T-cell (primary cell): ENCODE measurements at regions not wholly inside any gene's neighbourhood (a gene's known extent, or its start where the extent isn't known, plus 50 kb on each side); places are given as distances from the start of the nearest gene placed in this dataset.
"Not testable (repeated sequence)": the region's sequence is repeated elsewhere in the genome, so short reads cannot be mapped to it uniquely, and the experiment has no call there.

ENCODE experiments used
- ATAC-seq, 4 experiments: fragments of 200-7000 bp in 3 of 4; fragments of 150-1000 bp in 1 of 4; cut with Tn5 transposase; replicated peaks in 1 of 4; 1 replicate in 3 of 4; 2 replicates in 1 of 4; pipeline ENCODE4 v1.10.0; 2021; ENCODE audit warnings: moderate library complexity in 3 of 4, mild to moderate bottlenecking in 2 of 4, moderate number of reproducible peaks in 1 of 4
- CTCF ChIA-PET, 2 donors: fragments of 300-600 bp; sonication (Branson Sonifier 250); formaldehyde crosslinking; loops; one replicate each; lab custom pipeline; 2022; ENCODE audit warnings: antibody characterized with exemption in 2 of 2; lab: Charles Lee
- POLR2A ChIA-PET, 2 donors: fragments of 300-600 bp; sonication (Branson Sonifier 250); formaldehyde crosslinking; loops; one replicate each; lab custom pipeline; 2022; ENCODE audit warnings: antibody characterized with exemption in 2 of 2; lab: Charles Lee
- DNase-seq, 35 experiments: peaks; one replicate each; pipeline versions ENCODE4 v3.0.0 to v3.0.0-alpha.2; 2013 to 2023
- H3K27ac ChIP-seq: one replicate; pipeline ENCODE4 v1.5.1; 2013; ENCODE audit warnings: low read length
- H3K27me3 ChIP-seq, 2 experiments: replicated peaks in 1 of 2; 1 replicate in 1 of 2; 2 replicates in 1 of 2; pipeline versions ENCODE4 v1.6.1 to v1.7.0; 2013; ENCODE audit warnings: low read length in 1 of 2, mixed read lengths in 1 of 2; ENCODE audit not compliant: control insufficient read depth in 2 of 2, insufficient read depth in 2 of 2; ENCODE audit errors: extremely low read depth in 1 of 2
- H3K36me3 ChIP-seq, 2 donors: 1 replicate in 1 of 2; 2 replicates in 1 of 2; pipeline versions ENCODE4 v1.6.1 to v1.7.0; 2013; ENCODE audit warnings: low read length in 1 of 2; ENCODE audit not compliant: control insufficient read depth in 2 of 2, insufficient read depth in 1 of 2; ENCODE audit errors: extremely low read depth in 1 of 2
- H3K4me1 ChIP-seq, 2 experiments: 1 replicate in 1 of 2; 2 replicates in 1 of 2; pipeline versions ENCODE4 v1.6.1 to v1.7.0; 2013; ENCODE audit warnings: low read length in 2 of 2, mixed read lengths in 1 of 2; ENCODE audit not compliant: insufficient read depth in 2 of 2, control insufficient read depth in 1 of 2; ENCODE audit errors: extremely low read depth in 1 of 2
- H3K4me3 ChIP-seq, 2 donors: 1 replicate in 1 of 2; 2 replicates in 1 of 2; pipeline versions ENCODE4 v1.5.1 to v1.7.0; 2013; ENCODE audit warnings: mild to moderate bottlenecking in 2 of 2, low read length in 1 of 2, moderate library complexity in 1 of 2; ENCODE audit not compliant: control insufficient read depth in 1 of 2; ENCODE audit errors: extremely low read depth in 1 of 2
- H3K9me3 ChIP-seq: 2 replicates; pipeline ENCODE4 v1.7.0; 2013
- H3K27ac Mint-ChIP-seq, 2 donors: one replicate each; pipeline ENCODE4 v1.8.0; 2020 to 2021; ENCODE audit warnings: mild to moderate bottlenecking in 2 of 2, mixed read lengths in 2 of 2
- H3K27me3 Mint-ChIP-seq, 2 donors: one replicate each; pipeline ENCODE4 v1.8.0; 2021 to 2022; ENCODE audit warnings: mixed read lengths in 2 of 2
- H3K36me3 Mint-ChIP-seq: one replicate; pipeline ENCODE4 v1.8.0; 2021; ENCODE audit warnings: mixed read lengths
- H3K4me1 Mint-ChIP-seq, 3 donors: one replicate each; pipeline ENCODE4 v1.8.0; 2020 to 2022; ENCODE audit warnings: mixed read lengths in 3 of 3, mild to moderate bottlenecking in 1 of 3
- H3K4me3 Mint-ChIP-seq, 3 donors: one replicate each; pipeline ENCODE4 v1.8.0; 2020 to 2022; ENCODE audit warnings: mild to moderate bottlenecking in 3 of 3, mixed read lengths in 3 of 3, moderate library complexity in 3 of 3
- H3K9me3 Mint-ChIP-seq, 3 donors: one replicate each; pipeline ENCODE4 v1.8.0; 2020 to 2022; ENCODE audit warnings: mixed read lengths in 3 of 3
- WGBS: methylation state at CpG from one replicate; pipeline ENCODE4 v1.1.5; 2013; ENCODE audit warnings: missing lambda C conversion rate; ENCODE audit not compliant: insufficient coverage; 5-methylcytosine and 5-hydroxymethylcytosine counted together

- H3K27ac Mint-ChIP-seq, result no peak overlapping the region
- no peaks in the 10 kb centered on the region for H3K36me3 Mint-ChIP-seq
- Histone ChIP-seq H3K27ac (no peak overlapping the region), H3K4me3 (no peak overlapping the region), H3K27me3 (peaks cover 0 to 2% of the 10 kb centered on the region in 2 experiments), H3K9me3 (no peaks in the 10 kb centered on the region), H3K36me3 (no peaks in the 10 kb centered on the region), H3K4me1 (no peaks in the 10 kb centered on the region)
- ChIA-PET CTCF (no interaction called here), POLR2A (no interaction called here)
- no peaks in the 10 kb centered on the region for H3K9me3 Mint-ChIP-seq
- peaks cover 0 to 7% of the 10 kb centered on the region in 2 donors for H3K27me3 Mint-ChIP-seq
- WGBS, result 94% methylated on average over 2 of the region's 4 CpGs
- H3K4me3 Mint-ChIP-seq, result no peak overlapping the region
- ATAC-seq (no peak), DNase-seq (no peak)
- no peaks in the 10 kb centered on the region for H3K4me1 Mint-ChIP-seq
Observed at GRCh38 chrX:40373025-40373424, 207.7 kb upstream of the ATP6AP2 start.

DNA sequence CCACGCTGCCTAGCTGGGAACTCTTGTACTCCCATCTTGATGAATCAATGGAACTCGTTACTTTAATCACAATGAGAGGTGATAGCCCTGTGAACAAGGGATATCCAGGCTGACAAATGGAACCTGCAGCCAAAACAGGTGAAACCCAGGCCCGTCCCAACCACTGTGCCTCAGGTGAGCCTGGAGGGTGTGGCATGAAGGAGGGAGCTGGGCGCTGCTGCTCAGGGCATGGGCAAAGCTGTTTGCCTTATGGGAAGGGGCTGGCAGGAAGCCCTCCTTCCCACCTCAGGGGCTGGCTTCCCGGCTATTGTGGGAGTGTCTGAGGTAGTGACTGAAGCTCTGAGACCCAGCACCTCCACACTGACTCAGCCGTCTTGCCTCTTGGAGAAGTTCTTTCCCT is 209.4 kb upstream of the ATP6AP2 start:
- ChIA-PET CTCF (no interaction called here), POLR2A (no interaction called here)
- DNase-seq (no peak), ATAC-seq (no peak)
- H3K27me3 Mint-ChIP-seq, result peaks cover 0 to 9% of the 10 kb centered on the region in 2 donors
- H3K9me3 ChIP-seq, result no peaks in the 10 kb centered on the region
- no peak overlapping the region for H3K4me3 ChIP-seq
- H3K9me3 Mint-ChIP-seq, result no peaks in the 10 kb centered on the region
- no peaks in the 10 kb centered on the region for H3K36me3 Mint-ChIP-seq
- H3K4me3 Mint-ChIP-seq, result no peak overlapping the region
- peaks cover 0 to 2% of the 10 kb centered on the region in 2 experiments for H3K27me3 ChIP-seq
- no peak overlapping the region for H3K27ac ChIP-seq
- no peak overlapping the region for H3K27ac Mint-ChIP-seq
- H3K36me3 ChIP-seq, result no peaks in the 10 kb centered on the region
- WGBS, result 80% methylated on average over 1 of the region's 6 CpGs
- no peaks in the 10 kb centered on the region for H3K4me1 Mint-ChIP-seq
- H3K4me1 ChIP-seq, result no peaks in the 10 kb centered on the region

DNA sequence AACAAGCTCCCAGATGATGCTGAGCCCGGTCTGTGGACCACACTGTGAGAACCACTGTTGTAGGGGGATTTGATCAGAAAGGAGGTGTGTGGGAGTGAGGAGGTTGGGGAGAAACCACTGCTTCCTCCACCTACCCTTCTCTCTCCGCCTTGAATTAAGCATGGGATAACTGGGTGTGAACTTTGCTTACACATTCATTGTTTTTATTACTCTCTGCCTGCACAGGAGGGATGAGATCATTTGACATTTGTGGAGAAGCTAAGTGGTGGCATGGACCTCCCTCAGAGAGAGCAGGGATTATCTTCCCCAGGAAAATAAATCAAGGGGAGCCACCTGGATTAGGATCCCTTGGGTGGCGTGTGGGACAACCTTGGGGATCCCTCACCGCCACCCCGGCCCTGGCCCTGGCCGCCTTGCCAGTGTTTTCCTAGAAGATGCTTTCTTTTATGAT is 212.1 kb upstream of the ATP6AP2 start:
- no CpG with 5 or more reads among the region's 6 CpGs for WGBS
- Mint-ChIP-seq H3K36me3 (no peaks in the 10 kb centered on the region), H3K27ac (no peak overlapping the region), H3K9me3 (peaks cover 4 to 13% (median 9%) of the 10 kb centered on the region in 3 donors), H3K4me3 (no peak overlapping the region), H3K4me1 (no peaks in the 10 kb centered on the region), H3K27me3 (peaks cover 0 to 9% of the 10 kb centered on the region in 2 donors)
- Histone ChIP-seq H3K36me3 (no peaks in the 10 kb centered on the region), H3K4me1 (no peaks in the 10 kb centered on the region), H3K9me3 (no peaks in the 10 kb centered on the region), H3K4me3 (no peak overlapping the region), H3K27ac (no peak overlapping the region), H3K27me3 (peaks cover 0 to 2% of the 10 kb centered on the region in 2 experiments)
- DNase-seq (no peak), ATAC-seq (no peak)
- CTCF ChIA-PET, result no interaction called here
- POLR2A ChIA-PET, result interaction anchor here in 1 of 2 donors (0.5 kb wide), 1 partner anchor 329 kb away, joined by 3 read pairs; no protein-coding TSS in a partner anchor

- no peaks in the 10 kb centered on the region for H3K9me3 ChIP-seq
- peaks cover 0 to 2% of the 10 kb centered on the region in 2 experiments for H3K27me3 ChIP-seq
- H3K36me3 ChIP-seq, result no peaks in the 10 kb centered on the region
- ATAC-seq (no peak), DNase-seq (no peak)
- Mint-ChIP-seq H3K9me3 (peaks cover 4 to 13% (median 9%) of the 10 kb centered on the region in 3 donors), H3K36me3 (no peaks in the 10 kb centered on the region), H3K27ac (no peak overlapping the region), H3K4me3 (no peak overlapping the region), H3K27me3 (peaks cover 0 to 9% of the 10 kb centered on the region in 2 donors), H3K4me1 (peaks cover 0 to 6% (median 0%) of the 10 kb centered on the region in 3 donors)
- POLR2A ChIA-PET, result no interaction called here
- H3K4me1 ChIP-seq, result no peaks in the 10 kb centered on the region
- no CpG with 5 or more reads among the region's 3 CpGs for WGBS
- CTCF ChIA-PET, result no interaction called here
- H3K4me3 ChIP-seq, result no peak overlapping the region
- no peak overlapping the region for H3K27ac ChIP-seq
Observed at GRCh38 chrX:40366661-40367060, 214.1 kb upstream of the ATP6AP2 start.

DNA sequence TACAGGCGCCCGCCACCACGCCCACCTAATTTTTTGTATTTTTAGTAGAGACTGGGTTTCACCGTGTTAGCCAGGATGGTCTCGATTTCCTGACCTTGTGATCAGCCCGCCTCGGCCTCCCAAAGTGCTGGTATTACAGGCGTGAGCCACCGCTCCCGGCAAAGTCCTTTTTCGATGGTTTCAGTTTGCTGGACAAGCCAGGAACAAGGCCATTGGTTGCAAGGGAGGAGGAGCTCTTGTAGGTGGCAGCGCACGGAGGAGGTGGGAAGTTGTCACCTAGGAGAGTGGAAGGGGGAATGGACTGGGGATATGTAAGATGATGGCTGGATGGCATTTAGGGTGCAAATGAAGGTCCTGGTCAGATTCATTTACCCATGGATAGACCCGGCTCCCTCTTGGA is 218.5 kb upstream of the ATP6AP2 start:
- peaks cover 4 to 13% (median 9%) of the 10 kb centered on the region in 3 donors for H3K9me3 Mint-ChIP-seq
- 96% methylated on average over 4 of the region's 14 CpGs for WGBS
- ATAC-seq, H3K4me3 ChIP-seq, H3K27ac Mint-ChIP-seq, H3K27me3 ChIP-seq, H3K4me1 Mint-ChIP-seq, H3K27me3 Mint-ChIP-seq, H3K4me3 Mint-ChIP-seq, H3K4me1 ChIP-seq, POLR2A ChIA-PET, H3K36me3 Mint-ChIP-seq, DNase-seq, H3K9me3 ChIP-seq, H3K36me3 ChIP-seq, CTCF ChIA-PET, H3K27ac ChIP-seq: not testable (repeated sequence)

DNA sequence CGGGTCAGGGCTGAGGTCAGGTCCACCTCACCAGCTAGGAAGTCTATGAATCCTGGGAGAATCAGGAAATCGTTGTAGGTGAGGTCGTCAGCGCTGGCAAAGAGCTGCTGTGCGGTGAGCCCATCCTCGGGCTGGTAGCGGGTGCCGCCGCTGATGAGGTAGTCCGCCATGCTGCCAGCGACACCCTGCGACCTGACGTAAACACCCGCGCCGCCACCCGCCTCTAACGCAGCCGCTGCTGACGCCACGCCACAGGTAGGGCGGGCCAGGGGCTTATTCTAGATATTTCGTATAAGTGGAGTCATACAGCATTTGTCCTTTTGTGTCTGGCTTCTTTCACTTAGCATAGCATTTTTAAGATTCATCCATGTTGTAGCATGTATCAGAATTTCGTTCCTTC is 220.2 kb upstream of the ATP6AP2 start:
- H3K27me3 ChIP-seq, result no peaks in the 10 kb centered on the region
- H3K36me3 Mint-ChIP-seq, result no peaks in the 10 kb centered on the region
- no peak for DNase-seq
- H3K27me3 Mint-ChIP-seq, result peaks cover 0 to 4% of the 10 kb centered on the region in 2 donors
- peaks cover 0 to 6% (median 0%) of the 10 kb centered on the region in 3 donors for H3K4me1 Mint-ChIP-seq
- H3K27ac ChIP-seq, result no peak overlapping the region
- H3K4me3 ChIP-seq, result no peak overlapping the region
- peaks cover 4 to 10% (median 8%) of the 10 kb centered on the region in 3 donors for H3K9me3 Mint-ChIP-seq
- 97% methylated on average over 10 of the region's 24 CpGs for WGBS
- no peaks in the 10 kb centered on the region for H3K9me3 ChIP-seq
- H3K36me3 ChIP-seq, result no peaks in the 10 kb centered on the region
- ATAC-seq, result no peak
- H3K27ac Mint-ChIP-seq, result no peak overlapping the region
- H3K4me3 Mint-ChIP-seq, result no peak overlapping the region
- ChIA-PET CTCF (no interaction called here), POLR2A (no interaction called here)
- H3K4me1 ChIP-seq, result no peaks in the 10 kb centered on the region

DNA sequence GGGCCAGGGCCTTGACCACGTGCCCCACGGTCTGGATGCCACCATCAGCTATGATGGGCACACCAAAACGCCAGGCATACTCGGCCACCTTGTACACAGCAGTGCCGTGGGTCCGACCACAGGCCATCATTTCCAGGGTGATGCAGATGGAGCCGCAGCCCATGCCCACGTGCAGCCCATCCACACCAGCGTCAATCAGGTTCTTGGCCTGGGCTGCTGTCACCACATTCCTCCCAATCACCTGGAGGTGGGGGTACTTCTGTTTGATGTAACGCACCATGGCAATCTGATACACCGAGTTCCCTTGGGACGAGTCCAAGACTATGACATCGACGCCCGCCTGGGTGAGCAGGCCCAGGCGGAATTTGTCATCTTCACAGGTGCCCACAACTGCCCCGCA is 221.2 kb upstream of the ATP6AP2 start:
- Mint-ChIP-seq H3K36me3 (no peaks in the 10 kb centered on the region), H3K9me3 (peaks cover 0 to 4% (median 0%) of the 10 kb centered on the region in 3 donors), H3K4me3 (no peak overlapping the region), H3K4me1 (peaks cover 0 to 6% (median 0%) of the 10 kb centered on the region in 3 donors), H3K27me3 (peaks cover 0 to 3% of the 10 kb centered on the region in 2 donors), H3K27ac (no peak overlapping the region)
- Histone ChIP-seq H3K4me1 (no peaks in the 10 kb centered on the region), H3K27me3 (no peaks in the 10 kb centered on the region), H3K4me3 (no peak overlapping the region), H3K36me3 (no peaks in the 10 kb centered on the region), H3K9me3 (no peaks in the 10 kb centered on the region), H3K27ac (no peak overlapping the region)
- ATAC-seq, result no peak
- DNase-seq, result no peak
- ChIA-PET POLR2A (no interaction called here), CTCF (no interaction called here)
- WGBS, result 90% methylated on average over 8 of the region's 17 CpGs
